ENCODE measurements at regions not wholly inside any gene's neighbourhood (a gene's known extent, or its start where the extent isn't known, plus 50 kb on each side); places are given as distances from the start of the nearest gene placed in this dataset.
"Not testable (repeated sequence)": the region's sequence is repeated elsewhere in the genome, so short reads cannot be mapped to it uniquely, and the experiment has no call there.

DNA sequence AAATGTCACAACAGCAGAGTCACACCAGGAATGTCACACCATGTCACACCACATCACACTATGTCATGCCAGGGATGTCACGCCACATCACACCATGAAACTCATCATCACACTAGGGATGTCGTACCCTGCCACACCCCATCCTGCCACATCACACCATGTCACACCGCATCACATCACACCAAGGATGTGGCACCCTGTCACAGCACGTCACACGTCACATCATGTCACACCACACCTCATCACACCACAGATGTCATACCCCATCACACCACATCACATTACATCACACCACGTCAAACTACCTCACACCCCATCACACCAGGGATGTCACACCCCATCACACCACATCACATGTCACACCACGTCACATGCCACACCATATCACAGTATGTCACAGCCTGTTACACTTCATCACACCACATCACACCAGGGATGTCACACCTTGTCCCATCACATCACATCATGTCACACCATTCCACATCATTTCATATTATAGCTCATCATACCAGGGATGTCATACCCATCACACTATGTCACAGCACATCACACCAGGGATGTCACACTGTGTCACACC, 90.9 kb downstream of the TMEM121 start:
- ChIA-PET CTCF (no interaction called here), POLR2A (no interaction called here)
- Histone ChIP-seq H3K27ac (no peak overlapping the region), H3K9me3 (no peaks in the 10 kb centered on the region), H3K4me3 (no peak overlapping the region), H3K4me1 (no peaks in the 10 kb centered on the region), H3K4me2 (no peak overlapping the region)
- DNase-seq (ENCODE audit: low read depth in 1 of 2, low spot score in 1 of 2) = no peak
- FAIRE-seq = no peak
- no peak for ATAC-seq
- TF ChIP-seq MAFK (IDR thresholded peaks at IDR 0.05; ENCODE audit: partially characterized antibody) (no peak), ZC3H11A (IDR thresholded peaks at IDR 0.05) (no peak), ESRRA (IDR thresholded peaks at IDR 0.05; ENCODE audit: borderline replicate concordance, low read length) (no peak), ZSCAN20 (CRISPR knock-in tag; IDR thresholded peaks at IDR 0.05) (no peak), SMC3 (IDR thresholded peaks at IDR 0.05) (no peak), ZNF302 (CRISPR knock-in tag; IDR thresholded peaks at IDR 0.05) (no peak), TP53 (CRISPR knock-in tag; IDR thresholded peaks at IDR 0.05) (no peak), CHD2 (IDR thresholded peaks at IDR 0.05; ENCODE audit: low read length, partially characterized antibody) (no peak), BHLHE40 (IDR thresholded peaks at IDR 0.05; ENCODE audit: low read depth, low read length) (no peak), JUN (IDR thresholded peaks at IDR 0.05) (no peak), HOXA7 (CRISPR knock-in tag; IDR thresholded peaks at IDR 0.05) (no peak), ZFP36 (IDR thresholded peaks at IDR 0.05; ENCODE audit: borderline replicate concordance, partially characterized antibody) (no peak), JUNB (IDR thresholded peaks at IDR 0.05) (no peak), FOXS1 (CRISPR knock-in tag; IDR thresholded peaks at IDR 0.05) (no peak), PHF8 (IDR thresholded peaks at IDR 0.05; ENCODE audit: borderline replicate concordance, low read depth) (no peak), SREBF2 (IDR thresholded peaks at IDR 0.05) (no peak)
- TF ChIP-seq, protein P1, sequence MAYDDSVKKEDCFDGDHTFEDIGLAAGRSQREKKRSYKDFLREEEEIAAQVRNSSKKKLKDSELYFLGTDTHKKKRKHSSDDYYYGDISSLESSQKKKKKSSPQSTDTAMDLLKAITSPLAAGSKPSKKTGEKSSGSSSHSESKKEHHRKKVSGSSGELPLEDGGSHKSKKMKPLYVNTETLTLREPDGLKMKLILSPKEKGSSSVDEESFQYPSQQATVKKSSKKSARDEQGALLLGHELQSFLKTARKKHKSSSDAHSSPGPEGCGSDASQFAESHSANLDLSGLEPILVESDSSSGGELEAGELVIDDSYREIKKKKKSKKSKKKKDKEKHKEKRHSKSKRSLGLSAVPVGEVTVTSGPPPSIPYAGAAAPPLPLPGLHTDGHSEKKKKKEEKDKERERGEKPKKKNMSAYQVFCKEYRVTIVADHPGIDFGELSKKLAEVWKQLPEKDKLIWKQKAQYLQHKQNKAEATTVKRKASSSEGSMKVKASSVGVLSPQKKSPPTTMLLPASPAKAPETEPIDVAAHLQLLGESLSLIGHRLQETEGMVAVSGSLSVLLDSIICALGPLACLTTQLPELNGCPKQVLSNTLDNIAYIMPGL (CRISPR knock-in tag; IDR thresholded peaks at IDR 0.05; ENCODE audit: borderline replicate concordance) = no peak
- TF ChIP-seq, protein P2, sequence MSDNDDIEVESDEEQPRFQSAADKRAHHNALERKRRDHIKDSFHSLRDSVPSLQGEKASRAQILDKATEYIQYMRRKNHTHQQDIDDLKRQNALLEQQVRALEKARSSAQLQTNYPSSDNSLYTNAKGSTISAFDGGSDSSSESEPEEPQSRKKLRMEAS (IDR thresholded peaks at IDR 0.05) = no peak
- TF ChIP-seq, protein P3, sequence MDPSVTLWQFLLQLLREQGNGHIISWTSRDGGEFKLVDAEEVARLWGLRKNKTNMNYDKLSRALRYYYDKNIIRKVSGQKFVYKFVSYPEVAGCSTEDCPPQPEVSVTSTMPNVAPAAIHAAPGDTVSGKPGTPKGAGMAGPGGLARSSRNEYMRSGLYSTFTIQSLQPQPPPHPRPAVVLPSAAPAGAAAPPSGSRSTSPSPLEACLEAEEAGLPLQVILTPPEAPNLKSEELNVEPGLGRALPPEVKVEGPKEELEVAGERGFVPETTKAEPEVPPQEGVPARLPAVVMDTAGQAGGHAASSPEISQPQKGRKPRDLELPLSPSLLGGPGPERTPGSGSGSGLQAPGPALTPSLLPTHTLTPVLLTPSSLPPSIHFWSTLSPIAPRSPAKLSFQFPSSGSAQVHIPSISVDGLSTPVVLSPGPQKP (IDR thresholded peaks at IDR 0.05; ENCODE audit: low read depth, low read length) = no peak
- WGBS (ENCODE audit: missing lambda C conversion rate) = 43% methylated on average over 7 of the region's 7 CpGs

DNA sequence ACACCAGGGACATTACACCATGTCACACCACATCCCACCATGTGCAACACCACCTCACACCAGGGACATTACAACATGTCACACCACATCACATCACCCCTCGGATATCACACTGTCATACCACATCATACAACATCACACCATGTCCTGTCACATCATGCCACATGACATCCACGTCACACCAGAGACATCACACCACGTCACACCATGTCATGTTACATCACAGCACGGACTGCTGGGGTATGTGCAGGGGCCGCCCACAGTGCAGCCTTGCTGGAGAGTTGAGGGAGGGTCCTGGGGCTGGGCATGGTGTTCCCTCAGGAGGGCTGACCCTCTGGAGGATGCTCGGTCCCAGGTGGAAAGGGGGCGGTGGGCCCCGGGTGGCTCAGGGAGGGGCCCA, 91.4 kb downstream of the TMEM121 start:
- POLR2A ChIA-PET; H3K27ac ChIP-seq; CTCF ChIA-PET; H3K4me3 ChIP-seq; H3K4me2 ChIP-seq; H3K4me1 ChIP-seq; FAIRE-seq; ATAC-seq; DNase-seq (ENCODE audit: low read depth in 1 of 2, low spot score in 1 of 2); H3K9me3 ChIP-seq: not testable (repeated sequence)
- WGBS (ENCODE audit: missing lambda C conversion rate) = no CpG with 5 or more reads among the region's 8 CpGs

DNA sequence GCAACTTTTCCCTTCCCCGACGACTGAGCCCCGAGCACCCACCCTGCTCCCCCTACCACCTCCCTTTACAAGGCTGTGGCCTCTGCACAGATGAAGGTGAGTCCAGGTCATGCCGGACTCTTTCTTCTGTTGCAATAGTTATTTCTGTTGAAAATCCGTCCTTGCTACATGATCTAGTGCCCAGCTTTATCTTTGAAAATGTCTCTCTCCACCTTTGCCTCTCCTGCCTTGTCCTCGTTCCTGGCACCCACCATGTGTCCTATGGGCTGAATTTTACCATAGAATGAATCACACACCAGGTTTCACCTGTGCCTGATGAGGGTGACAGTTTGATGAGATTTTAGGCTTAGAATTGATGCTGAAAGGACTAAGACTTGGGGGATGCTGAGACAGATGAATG, 92.9 kb downstream of the TMEM121 start:
- not testable (repeated sequence) for ATAC-seq, H3K27ac ChIP-seq
- CTCF ChIA-PET = interaction anchor here (0.6 kb wide), 1 partner anchor 921 kb away, joined by 3 read pairs; no protein-coding TSS in a partner anchor

DNA sequence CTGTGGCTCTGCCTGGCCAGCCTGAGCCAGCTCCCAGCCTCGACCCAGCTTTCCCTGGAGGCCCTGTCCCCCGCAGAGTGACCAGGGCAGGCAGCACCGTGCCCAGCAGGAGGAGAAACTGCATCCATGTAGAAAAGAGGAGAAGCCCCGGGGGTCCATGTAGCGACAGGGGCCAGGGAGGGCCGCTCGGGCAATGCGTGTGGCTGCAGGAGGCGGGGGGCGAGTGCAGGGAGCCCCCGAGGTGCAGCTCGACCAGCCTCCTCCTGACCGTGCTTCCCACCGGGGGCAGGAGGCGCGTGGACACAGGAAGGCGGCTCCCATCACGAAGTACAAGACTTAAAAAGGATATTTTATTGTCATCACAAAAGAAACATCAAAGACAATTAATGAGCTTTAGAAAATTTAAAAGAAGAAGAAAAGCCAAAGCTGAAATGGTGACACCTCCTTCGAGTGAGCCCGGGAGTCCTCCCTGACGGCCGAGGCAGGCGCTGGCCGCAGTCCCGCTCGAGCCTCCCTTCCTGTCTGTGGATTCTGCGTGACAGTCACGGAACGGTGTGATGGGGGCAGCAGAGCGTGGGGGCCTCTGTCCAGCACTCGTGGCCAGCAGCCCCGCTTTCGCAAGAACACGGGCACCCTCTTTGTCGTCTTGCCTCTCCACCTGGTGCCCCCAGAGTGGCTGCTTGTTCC, 93.9 kb downstream of the TMEM121 start:
- H3K4me1 ChIP-seq; POLR2A ChIA-PET; ATAC-seq; FAIRE-seq; H3K4me2 ChIP-seq; DNase-seq (ENCODE audit: low read depth in 1 of 2, low spot score in 1 of 2); H3K4me3 ChIP-seq; CTCF ChIA-PET; H3K27ac ChIP-seq; H3K9me3 ChIP-seq: not testable (repeated sequence)
- WGBS (ENCODE audit: missing lambda C conversion rate) = 46% methylated on average over 19 of the region's 35 CpGs

More for the DNA sequence above, 92.9 kb downstream of the TMEM121 start:
- 7% methylated on average over 3 of the region's 6 CpGs for WGBS (ENCODE audit: missing lambda C conversion rate)
- H3K9me3 ChIP-seq; H3K4me1 ChIP-seq; POLR2A ChIA-PET; FAIRE-seq; DNase-seq (ENCODE audit: low read depth in 1 of 2, low spot score in 1 of 2); H3K4me2 ChIP-seq; H3K4me3 ChIP-seq: not testable (repeated sequence)

DNA sequence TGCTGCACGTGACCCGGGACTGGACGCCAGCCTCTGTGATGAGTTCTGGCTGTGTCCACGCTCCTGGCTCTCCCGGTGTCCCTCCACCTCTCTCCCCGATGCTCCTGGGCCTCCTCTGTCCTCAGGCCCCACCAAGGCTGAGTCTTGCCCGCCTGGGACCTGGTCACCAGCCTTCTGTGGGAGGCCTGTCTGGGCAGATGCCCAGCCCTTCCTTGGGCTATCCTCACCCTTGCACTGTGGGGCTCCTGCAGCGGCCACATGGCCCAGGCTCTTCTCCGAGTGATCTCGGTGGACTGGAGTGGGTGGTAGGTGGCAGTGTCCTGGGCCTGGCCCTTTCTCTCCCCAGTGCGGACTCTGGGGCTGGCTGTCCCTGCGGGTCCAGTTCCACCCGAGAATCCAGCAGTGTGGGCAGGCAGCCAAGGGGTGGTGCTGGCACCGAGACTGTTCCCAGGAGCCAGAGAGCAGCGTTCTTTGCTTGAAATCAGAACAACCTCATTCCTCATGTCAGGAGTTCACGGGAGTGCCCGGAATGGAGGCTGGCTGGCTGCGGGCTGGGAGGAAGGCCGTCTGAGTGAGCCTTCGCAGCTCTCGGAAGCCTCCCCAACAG, 94.6 kb downstream of the TMEM121 start:
- H3K27ac ChIP-seq; H3K4me2 ChIP-seq; CTCF ChIA-PET; POLR2A ChIA-PET; DNase-seq (ENCODE audit: low read depth in 1 of 2, low spot score in 1 of 2); FAIRE-seq; H3K4me1 ChIP-seq; H3K9me3 ChIP-seq; H3K4me3 ChIP-seq; ATAC-seq: not testable (repeated sequence)
- no CpG with 5 or more reads among the region's 21 CpGs for WGBS (ENCODE audit: missing lambda C conversion rate)

DNA sequence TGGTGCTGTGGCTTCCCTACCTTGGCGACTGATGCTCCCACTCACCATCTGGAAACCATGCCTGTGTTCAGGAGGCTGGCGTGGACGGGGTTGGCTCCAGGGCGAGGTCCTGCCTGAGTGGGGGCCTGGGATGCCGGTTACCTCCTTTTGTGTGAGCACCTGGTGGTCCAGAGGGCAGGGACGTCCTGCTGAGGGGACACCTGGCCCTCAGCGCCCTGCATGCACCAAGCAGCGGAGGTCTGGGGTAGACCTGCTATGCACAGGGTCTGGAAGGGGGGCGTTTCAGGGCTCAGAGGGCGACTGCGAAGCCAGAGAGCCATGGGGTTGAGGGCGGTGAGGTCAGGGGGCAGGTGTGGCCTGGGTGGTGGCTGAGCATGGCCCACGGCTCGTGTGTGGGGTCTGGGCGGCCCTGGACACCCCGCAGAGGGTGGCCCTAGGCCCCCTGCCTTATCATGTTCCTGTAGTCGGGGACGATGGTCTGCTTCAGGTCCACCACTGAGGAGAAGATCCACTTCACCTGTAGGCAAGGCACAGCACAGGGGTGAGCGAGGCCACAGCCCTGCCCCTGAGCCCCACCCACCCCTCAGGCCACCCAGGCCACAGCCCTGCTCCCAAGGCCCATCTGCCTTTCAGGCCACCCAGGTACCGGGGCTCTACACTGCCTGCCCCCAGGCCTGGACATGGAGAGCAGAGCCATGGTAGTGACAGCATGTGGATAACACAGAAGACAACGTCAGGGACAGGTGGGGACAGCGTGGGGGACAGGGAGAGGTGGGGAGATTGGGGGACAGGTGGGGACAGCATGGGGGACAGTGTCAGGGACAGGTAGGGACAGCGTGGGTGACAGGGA, 95.3 kb downstream of the TMEM121 start:
- H3K4me3 ChIP-seq; ATAC-seq; H3K9me3 ChIP-seq; CTCF ChIA-PET; H3K4me1 ChIP-seq; POLR2A ChIA-PET; DNase-seq (ENCODE audit: low read depth in 1 of 2, low spot score in 1 of 2); H3K4me2 ChIP-seq; FAIRE-seq; H3K27ac ChIP-seq: not testable (repeated sequence)
- 35% methylated on average over 17 of the region's 23 CpGs for WGBS (ENCODE audit: missing lambda C conversion rate)
